Trophoblast cell (in vitro differentiated cells and primary cell): ENCODE measurements at regions not wholly inside any gene's neighbourhood (a gene's known extent, or its start where the extent isn't known, plus 50 kb on each side); places are given as distances from the start of the nearest gene placed in this dataset.

Source experiments
- DNase-seq, 2 donors: peaks; one replicate each; pipeline ENCODE4 v3.0.0-alpha.2; 2016
- H2AFZ ChIP-seq: 2 replicates; pipeline ENCODE4 v1.6.1; 2013; ENCODE audit warnings: low read length, moderate library complexity, mild to moderate bottlenecking; ENCODE audit not compliant: insufficient read depth, poor library complexity
- H2AK5ac ChIP-seq: 2 replicates; pipeline ENCODE4 v1.6.1; 2013; ENCODE audit warnings: mild to moderate bottlenecking, low read length
- H2BK120ac ChIP-seq: 2 replicates; pipeline ENCODE4 v1.6.1; 2013; ENCODE audit warnings: low read length, mild to moderate bottlenecking, moderate library complexity; ENCODE audit not compliant: insufficient read depth, poor library complexity
- H2BK12ac ChIP-seq: 2 replicates; pipeline ENCODE4 v1.6.1; 2013; ENCODE audit warnings: mild to moderate bottlenecking, low read length, moderate library complexity
- H2BK5ac ChIP-seq: 2 replicates; pipeline ENCODE4 v1.6.1; 2013; ENCODE audit warnings: low read length, low read depth, moderate library complexity, mild to moderate bottlenecking; ENCODE audit not compliant: poor library complexity
- H3K14ac ChIP-seq: 2 replicates; pipeline ENCODE4 v1.6.1; 2013; ENCODE audit warnings: mild to moderate bottlenecking, low read length
- H3K18ac ChIP-seq: 2 replicates; pipeline ENCODE4 v1.6.1; 2013; ENCODE audit warnings: mild to moderate bottlenecking, low read length
- H3K23ac ChIP-seq: 2 replicates; pipeline ENCODE4 v1.6.1; 2013; ENCODE audit warnings: low read length
- H3K27ac ChIP-seq: 2 replicates; pipeline ENCODE4 v1.5.1; 2013; ENCODE audit warnings: low read depth, mild to moderate bottlenecking, inconsistent platforms, low read length, moderate library complexity
- H3K27me3 ChIP-seq: 2 replicates; pipeline ENCODE4 v1.6.1; 2013; ENCODE audit warnings: inconsistent platforms, mild to moderate bottlenecking, low read length, moderate library complexity; ENCODE audit not compliant: insufficient read depth
- H3K36me3 ChIP-seq, 2 experiments: 1 replicate in 1 of 2; 2 replicates in 1 of 2; pipeline ENCODE4 v1.6.1; 2013; ENCODE audit warnings: low read length in 2 of 2, mild to moderate bottlenecking in 2 of 2, moderate library complexity in 1 of 2; ENCODE audit not compliant: insufficient read depth in 2 of 2, control insufficient read depth in 1 of 2
- H3K4ac ChIP-seq: 2 replicates; pipeline ENCODE4 v1.6.1; 2013; ENCODE audit warnings: low read depth, mild to moderate bottlenecking, low read length, moderate library complexity
- H3K4me1 ChIP-seq, 2 experiments: 1 replicate in 1 of 2; 2 replicates in 1 of 2; pipeline ENCODE4 v1.6.1; 2013; ENCODE audit warnings: low read length in 2 of 2, mild to moderate bottlenecking in 2 of 2, moderate library complexity in 1 of 2; ENCODE audit not compliant: insufficient read depth in 2 of 2, control insufficient read depth in 1 of 2
- H3K4me2 ChIP-seq: 2 replicates; pipeline ENCODE4 v1.6.1; 2013; ENCODE audit warnings: inconsistent platforms, mild to moderate bottlenecking, low read length, moderate library complexity
- H3K4me3 ChIP-seq: 2 replicates; pipeline ENCODE4 v1.5.1; 2013; ENCODE audit warnings: mild to moderate bottlenecking, low read depth, low read length, inconsistent platforms
- H3K79me1 ChIP-seq: one replicate; pipeline ENCODE4 v1.6.1; 2013; ENCODE audit warnings: low read length
- H3K79me2 ChIP-seq: 2 replicates; pipeline ENCODE4 v1.6.1; 2013; ENCODE audit warnings: low read length, mild to moderate bottlenecking; ENCODE audit not compliant: control insufficient read depth, insufficient read depth, poor library complexity
- H3K9ac ChIP-seq: 2 replicates; pipeline ENCODE4 v1.6.1; 2013; ENCODE audit warnings: mild to moderate bottlenecking, low read length
- H3K9me3 ChIP-seq: 2 replicates; pipeline ENCODE4 v1.6.1; 2013; ENCODE audit warnings: low read depth, mild to moderate bottlenecking, control low read depth, inconsistent platforms, low read length; ENCODE audit not compliant: insufficient read depth
- H4K12ac ChIP-seq: 2 replicates; pipeline ENCODE4 v1.6.1; 2013; ENCODE audit warnings: low read depth, mild to moderate bottlenecking, low read length, moderate library complexity
- H4K8ac ChIP-seq: 2 replicates; pipeline ENCODE4 v1.6.1; 2013; ENCODE audit warnings: low read depth, mild to moderate bottlenecking, low read length, moderate library complexity
- H4K91ac ChIP-seq: one replicate; pipeline ENCODE4 v1.6.1; 2013; ENCODE audit warnings: low read depth, mild to moderate bottlenecking, low read length, moderate library complexity
- WGBS: extraction: QIAGEN DNeasy Blood & Tissue Kit; methylation state at CpG from one replicate; pipeline ENCODE4 v1.1.7; 2013; ENCODE audit warnings: missing lambda C conversion rate; ENCODE audit not compliant: insufficient read length, insufficient coverage; ENCODE audit errors: extremely low coverage; 5-methylcytosine and 5-hydroxymethylcytosine counted together

- H3K27me3 ChIP-seq: no peaks in the 10 kb centered on the region
- H3K4me2 ChIP-seq: no peak overlapping the region
- no peaks in the 10 kb centered on the region for H3K79me2 ChIP-seq
- no peaks in the 10 kb centered on the region for H3K9me3 ChIP-seq
- no peak overlapping the region for H3K14ac ChIP-seq
- H3K27ac ChIP-seq: no peak overlapping the region
- no peak overlapping the region for H2BK12ac ChIP-seq
- no peak overlapping the region for H4K12ac ChIP-seq
- H3K23ac ChIP-seq: no peak overlapping the region
- no peak overlapping the region for H2AFZ ChIP-seq
- no peak overlapping the region for H3K18ac ChIP-seq
- no peaks in the 10 kb centered on the region for H3K36me3 ChIP-seq
- no peak overlapping the region for H3K4ac ChIP-seq
- no peak overlapping the region for H3K4me3 ChIP-seq
- no peak overlapping the region for H2AK5ac ChIP-seq
- no peak overlapping the region for H2BK5ac ChIP-seq
- WGBS: no CpG with 5 or more reads among the region's 12 CpGs
- no peaks in the 10 kb centered on the region for H3K79me1 ChIP-seq
- no peak overlapping the region for H2BK120ac ChIP-seq
- H3K9ac ChIP-seq: no peak overlapping the region
- H4K91ac ChIP-seq: no peak overlapping the region
- no peaks in the 10 kb centered on the region for H3K4me1 ChIP-seq
- H4K8ac ChIP-seq: no peak overlapping the region
- DNase-seq: no peak
Measured at GRCh38 chr11:70575396-70576060, 177.2 kb downstream of the CTTN start.

- no CpG with 5 or more reads among the region's 7 CpGs for WGBS
- Histone ChIP-seq H3K4ac (no peak overlapping the region), H3K79me2 (no peaks in the 10 kb centered on the region), H3K36me3 (no peaks in the 10 kb centered on the region), H2BK12ac (no peak overlapping the region), H3K9ac (no peak overlapping the region), H3K9me3 (no peaks in the 10 kb centered on the region), H2AK5ac (no peak overlapping the region), H4K12ac (no peak overlapping the region), H3K4me3 (no peak overlapping the region), H4K91ac (no peak overlapping the region), H2AFZ (no peak overlapping the region), H3K14ac (no peak overlapping the region), H3K27ac (no peak overlapping the region), H2BK5ac (no peak overlapping the region), H3K18ac (no peak overlapping the region), H3K4me2 (no peak overlapping the region), H3K79me1 (no peaks in the 10 kb centered on the region), H3K23ac (no peak overlapping the region), H3K4me1 (no peaks in the 10 kb centered on the region), H2BK120ac (no peak overlapping the region), H3K27me3 (no peaks in the 10 kb centered on the region), H4K8ac (no peak overlapping the region)
- no peak for DNase-seq
Measured at GRCh38 chr11:70577258-70577603, 178.9 kb downstream of the CTTN start.

GRCh38 chr11:70577948-70578347, 179.6 kb downstream of the CTTN start:
- H3K4ac ChIP-seq: no peak overlapping the region
- no peak overlapping the region for H2AFZ ChIP-seq
- H3K23ac ChIP-seq: no peak overlapping the region
- no peak overlapping the region for H2BK5ac ChIP-seq
- H3K27me3 ChIP-seq: no peaks in the 10 kb centered on the region
- no peak overlapping the region for H3K4me2 ChIP-seq
- H4K91ac ChIP-seq: no peak overlapping the region
- H3K4me1 ChIP-seq: no peaks in the 10 kb centered on the region
- H2BK12ac ChIP-seq: no peak overlapping the region
- no peaks in the 10 kb centered on the region for H3K79me1 ChIP-seq
- no peak overlapping the region for H4K8ac ChIP-seq
- no peak overlapping the region for H2BK120ac ChIP-seq
- no peaks in the 10 kb centered on the region for H3K79me2 ChIP-seq
- H3K18ac ChIP-seq: no peak overlapping the region
- no peak overlapping the region for H2AK5ac ChIP-seq
- no peaks in the 10 kb centered on the region for H3K9me3 ChIP-seq
- no peak for DNase-seq
- H3K36me3 ChIP-seq: no peaks in the 10 kb centered on the region
- no peak overlapping the region for H4K12ac ChIP-seq
- H3K4me3 ChIP-seq: no peak overlapping the region
- no peak overlapping the region for H3K14ac ChIP-seq
- H3K27ac ChIP-seq: no peak overlapping the region
- no peak overlapping the region for H3K9ac ChIP-seq
- no CpG with 5 or more reads among the region's 14 CpGs for WGBS

- H3K4me3 ChIP-seq: no peak overlapping the region
- DNase-seq: no peak
- H4K8ac ChIP-seq: no peak overlapping the region
- H3K79me2 ChIP-seq: no peaks in the 10 kb centered on the region
- no peak overlapping the region for H2AFZ ChIP-seq
- no peak overlapping the region for H3K18ac ChIP-seq
- H3K4ac ChIP-seq: no peak overlapping the region
- H2BK120ac ChIP-seq: no peak overlapping the region
- no peak overlapping the region for H4K91ac ChIP-seq
- H3K4me2 ChIP-seq: no peak overlapping the region
- H3K79me1 ChIP-seq: no peaks in the 10 kb centered on the region
- no peak overlapping the region for H3K9ac ChIP-seq
- no peak overlapping the region for H3K14ac ChIP-seq
- H2BK5ac ChIP-seq: no peak overlapping the region
- no peaks in the 10 kb centered on the region for H3K9me3 ChIP-seq
- H4K12ac ChIP-seq: no peak overlapping the region
- H3K27ac ChIP-seq: no peak overlapping the region
- no peaks in the 10 kb centered on the region for H3K4me1 ChIP-seq
- H3K23ac ChIP-seq: no peak overlapping the region
- no peaks in the 10 kb centered on the region for H3K27me3 ChIP-seq
- no peaks in the 10 kb centered on the region for H3K36me3 ChIP-seq
- WGBS: no CpG with 5 or more reads among the region's 14 CpGs
- H2AK5ac ChIP-seq: no peak overlapping the region
- H2BK12ac ChIP-seq: no peak overlapping the region
Measured at GRCh38 chr11:70578371-70578770, 180.0 kb downstream of the CTTN start.
